Vagina (tissue), 2 donors: ENCODE measurements at regions not wholly inside any gene's neighbourhood (a gene's known extent, or its start where the extent isn't known, plus 50 kb on each side); places are given as distances from the start of the nearest gene placed in this dataset.

Source experiments
- DNase-seq, 2 donors: peaks; one replicate each; pipeline ENCODE4 v3.0.0-alpha.2; 2017; ENCODE audit errors: extremely low spot score in 2 of 2
- H3K27ac ChIP-seq: fragments of 200-600 bp; sonication (generic); one replicate; pipeline ENCODE4 v1.5.1; 2019
- H3K27me3 ChIP-seq: fragments of 200-600 bp; sonication (generic); one replicate; pipeline ENCODE4 v1.5.1; 2019
- H3K36me3 ChIP-seq, 2 donors: fragments of 200-600 bp; sonication (generic); one replicate each; pipeline ENCODE4 v1.5.1; 2017 to 2019
- H3K4me1 ChIP-seq: fragments of 200-600 bp; sonication (generic); one replicate; pipeline ENCODE4 v1.5.1; 2019
- H3K4me3 ChIP-seq, 2 donors: fragments of 200-600 bp; sonication (generic); 1 replicate in 1 of 2; 2 replicates in 1 of 2; pipeline ENCODE4 v1.5.1; 2016 to 2019
- H3K9me3 ChIP-seq: fragments of 200-600 bp; sonication (generic); one replicate; pipeline ENCODE4 v1.5.1; 2019
- POLR2A ChIP-seq, 2 donors: fragments of 450-650 bp; IDR thresholded peaks; one replicate each; pipeline ENCODE4 v1.6.1; 2017; ENCODE audit warnings: antibody characterized with exemption in 2 of 2, mild to moderate bottlenecking in 2 of 2, moderate library complexity in 2 of 2
- POLR2AphosphoS5 ChIP-seq, 2 donors: sonication (generic); formaldehyde crosslinking; IDR thresholded peaks; one replicate each; pipeline ENCODE4 v1.9.0; 2017; ENCODE audit warnings: antibody characterized with exemption in 2 of 2, mild to moderate bottlenecking in 2 of 2, low read depth in 1 of 2; ENCODE audit not compliant: insufficient read depth in 1 of 2
- intact Hi-C: fragments of 100-400 bp; cut with DNase I; formaldehyde crosslinking; loops from one replicate; pipeline ENCODE4 v1.15.1; 2023
- TF ChIP-seq, protein P1 (sequence below), 3 experiments: fragments of 450-650 bp in 2 of 3; fragments of 200-600 bp in 1 of 3; sonication (generic) in 1 of 3; IDR thresholded peaks; one replicate each; pipeline ENCODE4 v1.5.1; 2017 to 2019; ENCODE audit warnings: antibody characterized with exemption in 3 of 3, mild to moderate bottlenecking in 2 of 3, moderate library complexity in 2 of 3

DNA sequence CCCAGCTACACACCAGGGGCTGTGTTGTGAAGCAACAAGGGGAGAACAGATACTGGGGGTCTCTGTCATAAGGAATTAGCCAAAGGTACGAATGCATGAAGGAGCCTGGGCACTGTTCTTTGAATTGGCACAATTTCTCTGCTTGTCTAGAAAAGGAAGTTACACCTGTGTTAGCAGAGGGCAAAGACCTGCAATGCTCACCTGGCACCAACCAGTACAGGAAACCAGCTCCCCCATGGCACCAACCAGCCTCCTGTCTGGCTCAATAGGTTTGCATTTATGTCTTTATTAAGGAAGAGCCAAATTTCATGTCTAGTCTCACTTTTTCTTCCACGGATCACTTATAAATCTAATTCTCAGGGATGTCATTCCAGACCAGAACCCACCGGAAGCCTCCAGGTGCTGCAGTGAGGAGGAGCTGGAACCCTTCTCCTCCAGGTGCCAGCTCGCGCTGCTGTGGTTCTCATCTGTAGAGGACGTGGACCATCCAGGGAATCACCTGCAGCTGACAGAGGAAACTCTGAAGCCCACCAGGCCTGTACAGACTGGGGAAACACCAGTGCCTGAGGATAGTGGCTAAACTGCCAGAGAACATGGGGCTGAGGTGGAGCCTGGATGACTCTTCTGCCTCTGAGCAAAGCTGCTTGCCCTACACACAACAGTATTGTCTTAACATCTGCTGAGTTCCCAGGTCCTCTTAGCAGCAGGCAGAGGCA is 113.4 kb upstream of the TRIM2 start:
- Histone ChIP-seq H3K4me1 (no peaks in the 10 kb centered on the region), H3K9me3 (no peaks in the 10 kb centered on the region), H3K36me3 (no peaks in the 10 kb centered on the region), H3K4me3 (no peak overlapping the region), H3K27me3 (no peaks in the 10 kb centered on the region), H3K27ac (no peak overlapping the region)
- peak in 1 of 2 donors; percentile 72 for DNase-seq
- no peak for TF ChIP-seq POLR2A (IDR thresholded peaks at IDR 0.05)
- intact Hi-C loops: no loop called here

DNA sequence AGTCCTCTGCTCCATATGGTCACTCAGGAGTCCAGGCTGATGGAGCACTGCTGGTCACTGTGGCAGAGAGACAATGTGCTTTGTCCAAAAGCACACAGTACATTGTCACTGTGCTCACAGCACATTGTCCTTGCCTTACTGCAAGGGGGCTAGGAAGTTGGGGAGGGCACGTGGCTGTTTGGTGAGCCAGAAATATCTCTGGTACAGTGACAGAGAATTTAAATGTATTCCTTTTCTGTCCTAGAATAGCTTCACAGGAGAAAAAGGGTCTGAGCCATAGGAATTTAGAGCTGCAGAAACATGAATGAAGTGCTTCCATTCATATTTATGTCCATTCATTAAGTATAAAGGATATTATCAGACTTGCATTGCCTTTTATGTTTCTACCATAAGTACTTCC is 110.8 kb upstream of the TRIM2 start:
- H3K4me3 ChIP-seq: no peak overlapping the region
- intact Hi-C loops: no loop called here
- H3K9me3 ChIP-seq: no peaks in the 10 kb centered on the region
- no peaks in the 10 kb centered on the region for H3K36me3 ChIP-seq
- H3K27ac ChIP-seq: no peak overlapping the region
- H3K4me1 ChIP-seq: no peaks in the 10 kb centered on the region
- TF ChIP-seq, protein P1, sequence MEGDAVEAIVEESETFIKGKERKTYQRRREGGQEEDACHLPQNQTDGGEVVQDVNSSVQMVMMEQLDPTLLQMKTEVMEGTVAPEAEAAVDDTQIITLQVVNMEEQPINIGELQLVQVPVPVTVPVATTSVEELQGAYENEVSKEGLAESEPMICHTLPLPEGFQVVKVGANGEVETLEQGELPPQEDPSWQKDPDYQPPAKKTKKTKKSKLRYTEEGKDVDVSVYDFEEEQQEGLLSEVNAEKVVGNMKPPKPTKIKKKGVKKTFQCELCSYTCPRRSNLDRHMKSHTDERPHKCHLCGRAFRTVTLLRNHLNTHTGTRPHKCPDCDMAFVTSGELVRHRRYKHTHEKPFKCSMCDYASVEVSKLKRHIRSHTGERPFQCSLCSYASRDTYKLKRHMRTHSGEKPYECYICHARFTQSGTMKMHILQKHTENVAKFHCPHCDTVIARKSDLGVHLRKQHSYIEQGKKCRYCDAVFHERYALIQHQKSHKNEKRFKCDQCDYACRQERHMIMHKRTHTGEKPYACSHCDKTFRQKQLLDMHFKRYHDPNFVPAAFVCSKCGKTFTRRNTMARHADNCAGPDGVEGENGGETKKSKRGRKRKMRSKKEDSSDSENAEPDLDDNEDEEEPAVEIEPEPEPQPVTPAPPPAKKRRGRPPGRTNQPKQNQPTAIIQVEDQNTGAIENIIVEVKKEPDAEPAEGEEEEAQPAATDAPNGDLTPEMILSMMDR (IDR thresholded peaks at IDR 0.05): no peak
- TF ChIP-seq POLR2AphosphoS5 (IDR thresholded peaks at IDR 0.05; ENCODE audit: insufficient read depth in 1 of 2, low read depth in 1 of 2) (no peak), POLR2A (IDR thresholded peaks at IDR 0.05) (no peak)
- no peaks in the 10 kb centered on the region for H3K27me3 ChIP-seq
- no peak for DNase-seq

DNA sequence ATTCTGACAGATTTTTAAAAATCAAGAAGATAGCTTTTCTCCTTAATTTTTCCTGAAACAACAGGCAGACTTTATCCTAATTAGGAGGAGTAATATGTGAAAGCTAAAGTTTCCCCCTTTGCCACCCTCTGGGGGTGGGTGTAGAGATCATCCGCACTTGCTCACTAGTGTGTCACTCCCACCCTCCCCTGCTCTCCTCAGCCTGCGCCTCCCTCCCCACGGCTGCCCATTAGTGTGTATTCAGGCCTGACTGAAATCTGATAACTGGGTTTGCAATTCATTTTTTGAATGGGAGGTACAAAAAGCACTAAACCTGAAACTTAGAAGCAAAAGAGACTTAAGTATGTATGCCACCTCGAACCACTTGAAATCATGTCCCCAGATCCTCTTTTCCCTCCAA is 110.4 kb upstream of the TRIM2 start:
- H3K9me3 ChIP-seq: no peaks in the 10 kb centered on the region
- no peaks in the 10 kb centered on the region for H3K4me1 ChIP-seq
- H3K27ac ChIP-seq: no peak overlapping the region
- H3K36me3 ChIP-seq: no peaks in the 10 kb centered on the region
- intact Hi-C loops: no loop called here
- no peaks in the 10 kb centered on the region for H3K27me3 ChIP-seq
- H3K4me3 ChIP-seq: no peak overlapping the region
- no peak for DNase-seq
- TF ChIP-seq, protein P1 (IDR thresholded peaks at IDR 0.05): no peak
- TF ChIP-seq POLR2A (IDR thresholded peaks at IDR 0.05) (no peak), POLR2AphosphoS5 (IDR thresholded peaks at IDR 0.05; ENCODE audit: insufficient read depth in 1 of 2, low read depth in 1 of 2) (no peak)

DNA sequence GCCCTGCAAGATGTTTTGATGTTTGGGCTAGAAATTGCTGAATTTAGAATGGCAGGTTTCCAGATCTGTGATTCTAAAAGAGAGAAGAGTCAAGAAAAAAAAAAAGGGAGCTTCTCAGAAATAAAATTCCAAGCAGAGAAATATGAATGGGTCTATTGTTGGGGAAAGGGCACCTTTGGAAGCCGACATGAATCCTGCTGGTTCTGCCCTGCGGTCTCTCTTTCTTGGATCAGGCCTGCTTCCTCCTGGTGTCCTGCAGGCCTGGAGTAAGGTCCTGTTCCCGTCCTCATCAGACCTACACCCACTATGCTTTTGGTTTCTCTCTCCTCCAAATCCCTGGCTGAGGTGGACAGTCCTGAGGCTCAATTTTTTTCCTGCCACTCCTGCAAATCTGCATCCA is 109.8 kb upstream of the TRIM2 start:
- Histone ChIP-seq H3K27ac (no peak overlapping the region), H3K9me3 (no peaks in the 10 kb centered on the region), H3K4me1 (no peaks in the 10 kb centered on the region), H3K4me3 (no peak overlapping the region), H3K36me3 (no peaks in the 10 kb centered on the region), H3K27me3 (no peaks in the 10 kb centered on the region)
- TF ChIP-seq, protein P1 (IDR thresholded peaks at IDR 0.05): no peak
- TF ChIP-seq POLR2AphosphoS5 (IDR thresholded peaks at IDR 0.05; ENCODE audit: insufficient read depth in 1 of 2, low read depth in 1 of 2) (no peak), POLR2A (IDR thresholded peaks at IDR 0.05) (no peak)
- no peak for DNase-seq
- intact Hi-C loops: no loop called here

DNA sequence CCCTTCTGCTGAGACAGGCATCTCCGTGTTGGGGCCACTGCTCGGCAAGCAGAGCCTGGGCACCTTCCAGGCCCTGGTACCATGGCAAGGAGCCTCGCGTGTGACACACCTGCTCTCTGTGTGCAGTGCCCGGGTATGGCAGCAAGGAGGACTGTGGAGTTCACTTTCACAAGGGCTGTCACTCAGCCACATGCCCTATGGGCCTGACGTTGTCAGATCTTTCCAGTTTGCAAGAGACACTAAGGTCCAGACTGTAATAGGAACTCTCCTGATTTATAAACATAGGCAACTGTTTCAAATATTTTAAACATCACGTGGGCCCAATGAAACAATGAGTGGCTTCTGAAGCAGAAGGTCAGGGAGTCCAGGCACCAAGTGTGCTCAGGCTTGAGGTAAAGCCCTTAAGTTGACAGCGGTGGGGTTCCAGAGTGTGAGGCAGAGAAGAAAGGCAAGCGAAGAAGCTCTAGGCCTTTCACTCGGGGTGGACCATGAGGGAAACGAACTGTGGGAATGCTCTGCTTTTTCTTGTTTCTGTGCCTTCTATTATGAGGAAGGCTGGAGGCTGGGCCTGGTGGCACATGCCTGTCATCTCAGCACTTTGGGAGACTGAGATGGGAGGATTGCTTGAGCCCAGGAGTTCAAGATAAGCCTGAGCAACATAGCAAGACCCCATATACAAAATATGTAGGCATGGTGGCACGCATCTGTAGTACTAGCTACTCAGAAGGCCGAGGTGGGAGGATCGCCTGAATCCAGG is 108.6 kb upstream of the TRIM2 start:
- peak; percentile 58 to 82 for DNase-seq
- no peaks in the 10 kb centered on the region for H3K27me3 ChIP-seq
- no peaks in the 10 kb centered on the region for H3K4me1 ChIP-seq
- H3K27ac ChIP-seq: no peak overlapping the region
- no peaks in the 10 kb centered on the region for H3K9me3 ChIP-seq
- TF ChIP-seq POLR2AphosphoS5 (IDR thresholded peaks at IDR 0.05; ENCODE audit: insufficient read depth in 1 of 2, low read depth in 1 of 2) (no peak), POLR2A (IDR thresholded peaks at IDR 0.05) (no peak)
- TF ChIP-seq, protein P1 (IDR thresholded peaks at IDR 0.05): no peak
- intact Hi-C loops: no loop called here
- H3K36me3 ChIP-seq: no peaks in the 10 kb centered on the region
- H3K4me3 ChIP-seq: no peak overlapping the region
